CD4-positive, alpha-beta T cell (primary cell): ENCODE measurements at regions not wholly inside any gene's neighbourhood (a gene's known extent, or its start where the extent isn't known, plus 50 kb on each side); places are given as distances from the start of the nearest gene placed in this dataset.

Experiments
- ATAC-seq: fragments of 200-7000 bp; cut with Tn5 transposase; one replicate; pipeline ENCODE4 v1.10.0; 2022; ENCODE audit warnings: mild to moderate bottlenecking; ENCODE audit not compliant: poor library complexity
- CTCF ChIA-PET: fragments of 350-600 bp; sonication (Branson Sonifier 250); formaldehyde crosslinking; loops from one replicate; lab custom pipeline; 2021; ENCODE audit warnings: antibody characterized with exemption, inconsistent platforms; lab: Charles Lee
- POLR2A ChIA-PET: fragments of 350-600 bp; sonication (Branson Sonifier 250); formaldehyde crosslinking; loops from one replicate; lab custom pipeline; 2021; ENCODE audit warnings: antibody characterized with exemption, inconsistent platforms; lab: Charles Lee
- DNase-seq, 14 experiments: peaks; one replicate each; pipeline ENCODE4 v3.0.0-alpha.2; 2013 to 2020; ENCODE audit warnings: mixed read lengths in 2 of 14
- H3K27ac ChIP-seq, 2 donors: one replicate each; pipeline versions ENCODE4 v1.5.1 to v1.7.0; 2013; ENCODE audit warnings: low read length in 2 of 2, low read depth in 1 of 2, mild to moderate bottlenecking in 1 of 2
- H3K27me3 ChIP-seq, 2 experiments: 1 replicate in 1 of 2; 2 replicates in 1 of 2; pipeline versions ENCODE4 v1.6.1 to v1.7.0; 2013; ENCODE audit warnings: low read length in 2 of 2, control low read depth in 1 of 2, mild to moderate bottlenecking in 1 of 2, moderate library complexity in 1 of 2; ENCODE audit not compliant: insufficient read depth in 2 of 2, control insufficient read depth in 1 of 2
- H3K36me3 ChIP-seq: one replicate; pipeline ENCODE4 v1.6.1; 2013; ENCODE audit warnings: low read length, control low read depth; ENCODE audit not compliant: insufficient read depth
- H3K4me1 ChIP-seq: one replicate; pipeline ENCODE4 v1.6.1; 2013; ENCODE audit warnings: low read length, control low read depth; ENCODE audit not compliant: insufficient read depth
- H3K4me3 ChIP-seq: one replicate; pipeline ENCODE4 v1.5.1; 2013; ENCODE audit warnings: mild to moderate bottlenecking, low read length, moderate library complexity
- H3K9me3 ChIP-seq, 2 experiments: 1 replicate in 1 of 2; 2 replicates in 1 of 2; pipeline versions ENCODE4 v1.6.1 to v1.7.0; 2013; ENCODE audit warnings: low read length in 2 of 2, mild to moderate bottlenecking in 2 of 2, control low read depth in 1 of 2, moderate library complexity in 1 of 2; ENCODE audit not compliant: control insufficient read depth in 1 of 2, insufficient read depth in 1 of 2
- H3K27ac Mint-ChIP-seq: one replicate; pipeline ENCODE4 v1.8.0; 2020; ENCODE audit warnings: mixed read lengths
- H3K27me3 Mint-ChIP-seq: one replicate; pipeline ENCODE4 v1.8.0; 2021; ENCODE audit warnings: mixed read lengths
- H3K36me3 Mint-ChIP-seq: one replicate; pipeline ENCODE4 v1.8.0; 2021; ENCODE audit warnings: low read depth, mixed read lengths
- H3K4me1 Mint-ChIP-seq: one replicate; pipeline ENCODE4 v1.8.0; 2021; ENCODE audit warnings: low read depth, mixed read lengths
- H3K4me3 Mint-ChIP-seq: one replicate; pipeline ENCODE4 v1.8.0; 2020; ENCODE audit warnings: mild to moderate bottlenecking, mixed read lengths
- H3K9me3 Mint-ChIP-seq: one replicate; pipeline ENCODE4 v1.8.0; 2020; ENCODE audit warnings: mixed read lengths
- CTCF ChIP-seq: fragments of 200-600 bp; IDR thresholded peaks from one replicate; pipeline ENCODE4 v1.8.0; 2022; ENCODE audit warnings: antibody characterized with exemption, mild to moderate bottlenecking
- intact Hi-C, 2 experiments: fragments of 100-400 bp; cut with DNase I in 1 of 2; cut with micrococcal nuclease in 1 of 2; formaldehyde crosslinking; loops; one replicate each; pipeline versions ENCODE4 v1.15.1 to v1.9.0; 2023 to 2025; cut with DNase I, micrococcal nuclease

- ChIA-PET CTCF (no interaction called here), POLR2A (no interaction called here)
- H3K4me3 Mint-ChIP-seq = no peak overlapping the region
- no peaks in the 10 kb centered on the region for H3K36me3 ChIP-seq
- intact Hi-C loops = no loop called here
- H3K4me1 ChIP-seq = no peaks in the 10 kb centered on the region
- no peaks in the 10 kb centered on the region for H3K4me1 Mint-ChIP-seq
- H3K27me3 ChIP-seq = no peaks in the 10 kb centered on the region
- H3K27ac Mint-ChIP-seq = no peak overlapping the region
- no peaks in the 10 kb centered on the region for H3K27me3 Mint-ChIP-seq
- H3K9me3 Mint-ChIP-seq = no peaks in the 10 kb centered on the region
- H3K36me3 Mint-ChIP-seq = no peaks in the 10 kb centered on the region
- no peak for ATAC-seq
- no peak overlapping the region for H3K4me3 ChIP-seq
- H3K9me3 ChIP-seq = peaks cover 0 to 8% of the 10 kb centered on the region in 2 experiments
- no peak overlapping the region for H3K27ac ChIP-seq
- no peak for TF ChIP-seq CTCF
- DNase-seq = no peak
Measured at GRCh38 chr5:4880304-4880741, 259.8 kb upstream of the ADAMTS16 start.

DNA sequence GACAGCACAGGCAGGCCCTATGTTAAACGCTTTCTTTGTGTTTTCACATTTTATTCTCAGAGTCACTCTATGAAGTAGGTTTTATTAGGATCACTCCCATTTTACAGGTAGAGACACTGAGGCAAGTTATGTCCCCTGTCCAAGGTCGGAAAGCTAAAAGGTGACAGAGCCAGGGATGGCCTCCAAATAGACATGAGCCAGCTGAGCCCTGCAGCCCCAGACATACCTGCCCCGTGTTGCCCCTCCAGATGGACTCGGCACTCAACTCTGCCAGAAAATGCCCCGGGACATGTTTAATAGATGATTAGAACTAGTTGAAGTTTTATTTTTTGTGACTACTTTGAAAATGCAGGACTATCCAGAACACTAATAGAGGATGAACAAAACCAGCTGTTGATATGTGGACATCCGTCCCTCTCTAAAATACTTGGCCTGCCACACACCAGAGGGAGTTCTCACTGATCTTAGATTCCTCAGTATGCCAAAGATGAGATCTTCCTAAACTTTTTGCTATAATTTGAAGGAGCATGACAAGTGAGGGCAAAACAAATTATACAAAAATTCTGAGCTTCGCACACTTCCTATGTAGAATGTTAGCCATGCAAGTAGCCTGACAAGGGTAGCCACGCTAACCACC lies 258.6 kb upstream of the ADAMTS16 start:
- no peaks in the 10 kb centered on the region for H3K36me3 ChIP-seq
- ChIA-PET POLR2A (no interaction called here), CTCF (no interaction called here)
- Mint-ChIP-seq H3K27ac (no peak overlapping the region), H3K27me3 (no peaks in the 10 kb centered on the region), H3K36me3 (no peaks in the 10 kb centered on the region), H3K9me3 (peaks cover 4% of the 10 kb centered on the region), H3K4me3 (no peak overlapping the region), H3K4me1 (no peaks in the 10 kb centered on the region)
- intact Hi-C loops = no loop called here
- no peak for TF ChIP-seq CTCF
- no peak overlapping the region for H3K27ac ChIP-seq
- no peaks in the 10 kb centered on the region for H3K4me1 ChIP-seq
- no peak for DNase-seq
- no peak for ATAC-seq
- no peaks in the 10 kb centered on the region for H3K27me3 ChIP-seq
- H3K9me3 ChIP-seq = peaks cover 0 to 9% of the 10 kb centered on the region in 2 experiments
- no peak overlapping the region for H3K4me3 ChIP-seq

- H3K36me3 ChIP-seq = no peaks in the 10 kb centered on the region
- ChIA-PET CTCF (no interaction called here), POLR2A (no interaction called here)
- no peaks in the 10 kb centered on the region for H3K36me3 Mint-ChIP-seq
- no peak for ATAC-seq
- H3K27me3 ChIP-seq = no peaks in the 10 kb centered on the region
- H3K4me1 ChIP-seq = no peaks in the 10 kb centered on the region
- no peak overlapping the region for H3K4me3 ChIP-seq
- DNase-seq = no peak
- H3K27me3 Mint-ChIP-seq = no peaks in the 10 kb centered on the region
- H3K4me3 Mint-ChIP-seq = no peak overlapping the region
- H3K27ac Mint-ChIP-seq = no peak overlapping the region
- no peaks in the 10 kb centered on the region for H3K4me1 Mint-ChIP-seq
- TF ChIP-seq CTCF = no peak
- H3K27ac ChIP-seq = no peak overlapping the region
- intact Hi-C loops = no loop called here
- peaks cover 4% of the 10 kb centered on the region for H3K9me3 Mint-ChIP-seq
- H3K9me3 ChIP-seq = peaks cover 0 to 13% of the 10 kb centered on the region in 2 experiments
Measured at GRCh38 chr5:4882186-4882585, 257.9 kb upstream of the ADAMTS16 start.
